ENCODE measurements at regions not wholly inside any gene's neighbourhood (a gene's known extent, or its start where the extent isn't known, plus 50 kb on each side); places are given as distances from the start of the nearest gene placed in this dataset.
A peak's percentile ranks its signal among the peaks of the same experiment; 100 is the strongest.
"Not testable (repeated sequence)": the region's sequence is repeated elsewhere in the genome, so short reads cannot be mapped to it uniquely, and the experiment has no call there.

GRCh38 chr6:11320914-11321597 is 88.6 kb upstream of the NEDD9 start:
- no peak for DNase-seq

- no peak for DNase-seq
These were observed 86.7 kb upstream of the NEDD9 start for GRCh38 chr6:11318835-11319813.

DNA sequence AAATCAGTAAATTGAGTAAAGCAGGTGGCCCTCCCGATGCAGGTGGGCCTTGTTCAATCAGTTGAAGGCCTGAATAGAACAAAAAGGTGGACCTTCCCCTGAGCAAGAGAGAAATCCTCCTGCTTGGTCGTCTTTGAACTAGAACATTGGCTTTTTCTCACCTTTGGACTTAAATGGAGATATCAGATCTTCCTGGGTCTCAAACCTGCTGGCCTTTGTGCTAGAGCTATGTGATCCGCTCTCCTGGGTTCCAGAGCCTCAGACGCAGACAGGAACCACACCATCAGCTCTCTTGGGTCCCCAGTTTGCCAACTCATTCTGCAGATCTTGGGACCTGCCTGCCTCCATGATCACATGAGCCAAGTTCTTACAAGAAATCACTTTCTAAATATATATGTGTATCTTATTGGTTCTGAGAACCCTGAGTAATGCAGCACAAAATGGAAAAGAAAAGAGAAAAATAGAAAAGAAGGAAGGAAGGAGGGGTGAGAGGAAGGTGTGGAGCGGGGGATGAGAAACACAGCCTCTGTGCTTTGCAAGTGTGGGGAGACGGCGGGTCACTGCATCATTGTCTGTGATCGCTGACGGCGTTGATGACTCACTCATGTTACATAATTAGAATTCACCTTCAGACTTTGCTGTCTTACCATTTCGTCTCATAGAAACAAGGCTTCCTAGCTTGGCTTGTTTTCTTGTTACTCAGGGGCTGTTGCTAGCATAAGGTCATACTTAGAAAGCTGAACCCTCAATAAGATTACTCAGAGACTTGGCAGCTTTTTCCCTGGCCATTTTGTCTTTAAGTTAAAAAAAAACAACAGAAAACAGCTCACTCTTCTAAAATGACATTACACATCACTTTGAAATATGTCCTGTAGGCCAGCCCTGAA is 85.7 kb upstream of the NEDD9 start:
- DNase-seq, result peak; percentile 81

- DNase-seq, result no peak
These were observed 83.4 kb upstream of the NEDD9 start for GRCh38 chr6:11315743-11316437.

DNA sequence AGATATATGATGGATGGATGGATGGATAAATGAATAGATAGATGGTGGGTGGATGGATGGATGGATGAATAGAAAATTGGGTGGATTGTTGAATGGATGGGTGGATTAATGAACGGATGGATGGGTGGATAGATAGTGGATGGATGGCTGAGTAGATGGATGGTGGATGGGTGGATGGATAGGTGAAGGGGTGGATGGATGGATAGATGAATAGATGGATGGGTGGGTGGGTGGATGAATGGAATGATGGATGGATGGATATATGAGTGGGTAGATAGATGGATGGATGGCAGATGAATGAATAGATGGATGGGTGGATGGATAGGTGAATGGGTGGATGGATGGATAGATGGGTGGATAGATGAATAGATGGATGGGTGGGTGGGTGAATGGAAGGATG is 80.7 kb upstream of the NEDD9 start:
- DNase-seq, result no peak

DNA sequence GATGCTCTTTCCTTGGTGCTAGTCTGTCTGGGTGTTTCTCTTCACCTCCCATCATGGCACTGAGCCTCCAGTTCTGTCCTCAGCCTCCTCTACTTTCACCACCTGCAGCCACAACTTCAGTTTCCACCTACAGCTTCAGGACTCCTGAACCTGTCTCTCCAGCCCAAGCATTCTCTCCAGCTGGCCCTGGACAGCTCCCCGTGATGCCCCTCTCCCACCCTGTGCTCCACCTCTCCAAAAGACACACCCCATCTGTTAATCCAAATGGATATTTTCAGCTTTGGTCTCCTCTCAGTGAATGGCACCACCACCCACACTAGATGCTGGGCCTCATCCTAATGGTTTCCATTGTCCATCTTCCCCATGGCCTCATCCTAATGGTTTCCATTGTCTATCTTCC is 79.5 kb upstream of the NEDD9 start:
- no peak for DNase-seq

- no peak for DNase-seq
These were observed 77.6 kb upstream of the NEDD9 start for GRCh38 chr6:11309947-11310665.

DNA sequence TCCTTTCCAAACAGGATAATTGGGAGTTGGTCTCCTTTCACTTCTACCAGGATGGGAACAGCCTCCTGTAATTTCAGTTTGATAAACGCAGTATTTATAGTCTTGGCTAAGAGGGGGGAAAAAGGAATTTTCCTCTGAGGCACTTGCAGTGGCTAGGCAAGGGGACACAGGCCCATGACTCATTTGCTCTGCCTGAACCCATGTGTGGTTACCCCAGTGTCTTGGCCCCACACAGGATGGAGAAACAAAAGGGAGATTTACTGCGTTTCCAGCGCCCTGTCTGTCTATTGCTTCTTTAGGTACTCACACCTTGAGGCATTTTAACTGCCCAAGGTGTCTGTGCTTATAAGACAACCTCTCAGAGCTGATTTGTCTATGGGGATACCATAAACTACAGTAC is 74.8 kb upstream of the NEDD9 start:
- no peak for DNase-seq

GRCh38 chr6:11304946-11305345 is 72.5 kb upstream of the NEDD9 start:
- DNase-seq, result no peak

DNA sequence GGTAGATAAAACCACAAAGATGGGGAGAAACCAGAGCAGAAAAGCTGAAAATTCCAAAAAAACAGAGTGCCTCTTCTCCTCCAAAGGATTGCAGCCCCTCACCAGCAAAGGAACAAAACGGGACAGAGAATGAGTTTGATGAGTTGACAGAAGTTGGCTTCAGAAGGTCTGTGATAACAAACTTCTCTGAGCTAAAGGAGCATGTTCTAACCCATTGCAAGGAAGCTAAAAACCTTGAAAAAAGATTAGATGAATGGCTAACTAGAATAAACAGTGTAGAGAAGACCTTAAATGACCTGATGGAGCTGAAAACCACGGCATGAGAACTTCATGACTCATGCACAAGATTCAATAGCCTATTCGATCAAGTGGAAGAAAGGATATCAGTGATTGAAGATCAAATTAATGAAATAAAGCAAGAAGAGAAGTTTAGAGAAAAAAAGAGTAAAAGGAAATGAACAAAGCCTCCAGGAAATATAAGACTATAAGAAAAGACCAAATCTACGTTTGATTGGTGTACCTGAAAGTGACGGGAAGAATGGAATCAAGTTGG is 67.5 kb upstream of the NEDD9 start:
- DNase-seq, result not testable (repeated sequence)

DNA sequence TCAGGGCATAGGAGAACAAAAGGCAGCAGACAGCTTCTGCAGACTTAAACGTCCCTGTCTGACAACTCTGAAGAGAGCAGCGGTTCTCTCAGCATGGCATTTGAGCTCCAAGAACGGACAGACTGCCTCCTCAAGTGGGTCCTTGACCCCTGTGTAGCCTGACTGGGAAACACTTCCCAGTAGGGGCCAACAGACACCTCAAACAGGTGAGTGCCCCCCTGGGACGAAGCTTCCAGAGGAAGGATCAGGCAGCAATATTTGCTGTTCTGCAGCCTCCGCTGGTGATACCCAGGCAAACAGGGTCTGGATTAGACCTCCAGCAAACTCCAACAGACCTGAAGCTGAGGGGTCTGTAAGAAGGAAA is 66.9 kb upstream of the NEDD9 start:
- not testable (repeated sequence) for DNase-seq

GRCh38 chr6:11298651-11299420 is 66.4 kb upstream of the NEDD9 start:
- DNase-seq, result no peak

DNA sequence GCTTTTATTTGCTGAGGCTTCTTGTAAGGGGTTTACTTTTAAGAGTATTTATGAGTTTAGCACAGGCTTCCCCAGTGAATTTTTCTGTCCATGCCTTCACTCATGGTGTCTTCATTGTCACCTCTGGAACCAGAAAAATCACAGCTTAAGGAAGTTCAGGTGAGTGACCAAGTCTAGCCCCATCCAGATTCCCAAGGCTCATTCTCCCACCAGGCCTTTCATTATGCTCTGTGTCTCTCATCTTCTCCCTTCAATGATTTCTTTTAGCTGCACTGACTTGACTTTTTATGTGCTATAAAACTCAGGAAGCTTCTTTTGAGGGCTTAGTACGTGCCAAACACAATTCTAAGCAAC is 64.9 kb upstream of the NEDD9 start:
- no peak for DNase-seq

- no peak for DNase-seq
These were observed 64.2 kb upstream of the NEDD9 start for GRCh38 chr6:11296449-11297375.

DNA sequence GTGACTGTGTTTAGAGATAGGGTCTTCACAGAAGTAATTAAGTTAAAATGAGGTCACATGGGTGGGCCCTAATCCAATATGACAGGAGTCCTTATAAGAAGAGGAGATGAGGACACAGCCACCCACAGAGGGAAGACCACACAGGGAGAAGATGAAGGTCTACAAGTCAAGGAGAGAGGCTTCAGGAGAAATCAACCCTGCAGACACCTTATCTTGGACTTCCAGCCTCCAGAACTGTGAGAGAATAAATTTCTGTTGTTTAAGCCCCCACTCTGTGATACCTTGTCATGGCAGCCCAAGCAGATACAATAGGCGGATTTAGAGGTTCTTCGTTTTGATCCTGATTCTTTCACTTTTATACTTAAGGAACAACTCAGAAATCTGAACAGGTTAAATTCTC is 63.5 kb upstream of the NEDD9 start:
- no peak for DNase-seq

DNA sequence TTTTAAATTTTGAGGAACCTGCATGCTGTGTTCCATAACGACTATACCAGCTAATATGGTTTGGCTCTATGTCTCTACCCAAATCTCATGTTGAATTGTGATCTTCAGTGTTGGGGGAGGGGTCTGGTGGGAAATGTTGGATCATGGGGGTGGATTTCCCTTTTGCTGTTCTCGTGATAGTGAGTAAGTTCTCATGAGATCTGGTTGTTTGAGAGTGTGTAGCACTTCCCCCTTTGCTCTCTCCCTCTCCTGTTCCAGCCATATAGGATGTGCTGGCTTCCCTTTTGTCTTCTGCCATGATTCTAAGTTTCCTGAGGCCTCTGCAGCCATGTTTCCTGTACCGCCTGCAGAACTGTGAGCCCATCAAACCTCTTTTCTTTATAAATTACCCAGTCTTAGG is 61.8 kb upstream of the NEDD9 start:
- no peak for DNase-seq

GRCh38 chr6:11292594-11293236 is 60.2 kb upstream of the NEDD9 start:
- DNase-seq, result no peak

DNA sequence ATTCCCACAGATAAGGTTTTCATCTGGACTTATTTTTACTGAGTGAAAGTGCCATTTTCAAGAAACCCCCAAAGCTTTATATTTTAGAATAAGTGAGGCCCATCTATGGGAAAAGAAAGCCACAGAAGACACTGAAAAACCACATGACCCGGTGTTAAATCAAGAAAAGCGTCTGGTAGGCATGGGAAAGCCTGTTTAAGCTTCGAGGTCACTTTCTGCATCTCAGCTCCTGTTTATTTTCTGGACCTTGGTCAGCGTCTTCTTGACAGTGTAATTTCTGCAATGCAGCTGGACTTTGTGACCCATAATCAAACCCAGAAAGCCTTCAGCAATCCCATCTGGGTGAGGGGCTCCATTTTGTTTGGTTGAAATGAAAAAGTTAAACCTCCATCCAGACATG is 59.6 kb upstream of the NEDD9 start:
- no peak for DNase-seq

DNA sequence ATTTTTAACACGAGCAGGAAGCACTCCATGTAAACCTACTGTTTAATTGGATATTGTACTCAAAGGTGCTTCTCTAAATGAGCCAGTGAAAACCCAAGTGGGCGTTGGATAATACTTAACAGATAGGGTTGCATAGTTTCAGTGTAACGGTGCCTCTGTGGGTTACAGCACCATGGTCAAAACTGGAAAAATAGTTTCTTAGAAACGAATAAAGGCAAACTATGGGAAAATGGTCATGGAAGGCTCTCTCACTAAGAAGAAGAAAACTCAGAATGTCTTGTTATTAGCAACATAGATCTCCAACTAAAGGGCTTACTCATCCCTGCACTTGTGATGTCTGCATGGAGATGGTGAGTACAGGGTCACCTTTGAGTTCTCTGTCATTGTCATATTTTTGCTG is 59.1 kb upstream of the NEDD9 start:
- DNase-seq, result no peak
